ENCODE measurements at regions not wholly inside any gene's neighbourhood (a gene's known extent, or its start where the extent isn't known, plus 50 kb on each side); places are given as distances from the start of the nearest gene placed in this dataset.

DNA sequence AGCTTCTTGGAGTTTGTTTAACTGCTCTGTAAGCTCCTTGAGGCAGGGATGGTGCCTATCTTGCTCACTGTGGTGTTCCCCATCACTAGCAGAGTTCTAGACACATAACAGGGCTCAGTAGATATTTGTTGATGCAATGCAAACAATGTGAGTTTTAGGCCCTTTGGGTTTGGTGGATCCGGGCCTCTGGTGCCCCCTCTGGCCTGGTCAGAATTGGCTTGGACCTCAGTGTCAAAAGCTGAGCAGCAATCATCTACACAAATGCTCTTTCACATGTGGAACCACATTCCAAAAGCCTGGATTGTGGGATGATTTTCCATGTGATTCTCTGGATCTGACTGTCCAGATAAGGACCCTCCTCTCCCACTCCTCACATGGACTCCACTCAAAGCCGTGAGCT is 53.4 kb upstream of the BCAR3 start:
- TF ChIP-seq, protein P1, sequence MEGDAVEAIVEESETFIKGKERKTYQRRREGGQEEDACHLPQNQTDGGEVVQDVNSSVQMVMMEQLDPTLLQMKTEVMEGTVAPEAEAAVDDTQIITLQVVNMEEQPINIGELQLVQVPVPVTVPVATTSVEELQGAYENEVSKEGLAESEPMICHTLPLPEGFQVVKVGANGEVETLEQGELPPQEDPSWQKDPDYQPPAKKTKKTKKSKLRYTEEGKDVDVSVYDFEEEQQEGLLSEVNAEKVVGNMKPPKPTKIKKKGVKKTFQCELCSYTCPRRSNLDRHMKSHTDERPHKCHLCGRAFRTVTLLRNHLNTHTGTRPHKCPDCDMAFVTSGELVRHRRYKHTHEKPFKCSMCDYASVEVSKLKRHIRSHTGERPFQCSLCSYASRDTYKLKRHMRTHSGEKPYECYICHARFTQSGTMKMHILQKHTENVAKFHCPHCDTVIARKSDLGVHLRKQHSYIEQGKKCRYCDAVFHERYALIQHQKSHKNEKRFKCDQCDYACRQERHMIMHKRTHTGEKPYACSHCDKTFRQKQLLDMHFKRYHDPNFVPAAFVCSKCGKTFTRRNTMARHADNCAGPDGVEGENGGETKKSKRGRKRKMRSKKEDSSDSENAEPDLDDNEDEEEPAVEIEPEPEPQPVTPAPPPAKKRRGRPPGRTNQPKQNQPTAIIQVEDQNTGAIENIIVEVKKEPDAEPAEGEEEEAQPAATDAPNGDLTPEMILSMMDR (IDR thresholded peaks at IDR 0.05): peak in 5 of 12 donors; percentile 11 to 27 (median 23)
- TF ChIP-seq POLR2A (IDR thresholded peaks at IDR 0.05): no peak

All from heart left ventricle (tissue), 13 donors.